NCI-H510A (cell line): ENCODE measurements at regions not wholly inside any gene's neighbourhood (a gene's known extent, or its start where the extent isn't known, plus 50 kb on each side); places are given as distances from the start of the nearest gene placed in this dataset.

ENCODE experiments used
- DNase-seq: peaks from one replicate; lab custom pipeline; 2025; lab: John Stamatoyannopoulos, UW

GRCh38 chr16:7014756-7015155, 317.9 kb upstream of the RBFOX1 start:
- DNase-seq = no peak

DNA sequence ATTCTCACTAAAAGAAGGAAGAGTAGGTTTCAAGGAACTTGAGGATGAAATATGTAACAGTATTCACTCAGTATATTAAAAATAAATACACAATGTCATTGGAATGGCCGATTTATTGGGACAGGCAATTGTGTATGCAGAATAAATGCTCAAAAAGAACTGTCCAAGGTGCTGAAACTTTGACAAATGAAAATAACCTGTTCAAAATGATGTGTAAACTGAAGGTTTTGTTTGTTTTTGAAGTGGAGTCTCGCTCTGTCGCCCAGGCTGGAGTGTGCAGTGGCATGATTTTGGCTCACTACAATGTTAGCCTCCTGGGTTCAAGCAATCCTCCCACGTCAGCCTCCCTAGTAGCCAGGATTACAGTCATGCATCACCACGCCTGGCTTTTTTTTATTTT, 318.7 kb upstream of the RBFOX1 start:
- DNase-seq = no peak

DNA sequence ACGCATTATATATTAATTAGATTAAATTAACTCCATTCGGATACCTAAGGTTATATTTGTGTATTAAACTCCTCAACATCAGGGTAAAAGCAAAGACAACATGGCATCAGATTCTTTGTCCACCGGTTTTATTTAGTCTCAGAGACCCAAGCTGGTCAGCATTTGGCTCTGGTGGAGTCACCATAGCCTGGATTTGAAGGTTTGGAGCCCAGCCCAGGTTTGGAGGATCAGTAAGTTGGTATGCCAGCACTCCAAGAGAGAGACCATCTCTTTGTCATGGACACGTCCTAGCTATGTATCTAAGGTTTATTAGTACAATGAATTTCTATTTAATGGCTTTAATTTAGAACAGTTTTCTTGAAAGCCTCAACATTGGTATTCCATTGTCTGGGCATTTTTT, 328.4 kb upstream of the RBFOX1 start:
- DNase-seq = no peak

DNA sequence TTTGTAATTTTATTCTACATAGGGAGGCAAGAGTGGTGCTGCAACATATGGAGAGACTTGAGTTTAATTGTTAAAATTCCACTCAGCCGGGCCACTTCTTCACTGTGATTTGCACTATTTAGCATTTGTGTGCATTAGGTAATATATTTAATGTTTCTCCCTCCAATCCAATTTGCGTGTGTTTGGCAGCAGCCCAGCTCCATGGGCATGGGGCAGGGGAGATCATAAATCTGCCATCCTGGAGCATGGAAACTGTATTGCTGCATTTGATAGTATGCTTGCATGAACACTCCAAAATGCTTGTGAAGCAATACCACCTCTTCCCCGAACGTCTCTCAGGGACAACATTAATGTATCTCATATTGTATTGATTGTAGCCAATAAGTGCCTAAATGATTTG, 339.1 kb upstream of the RBFOX1 start:
- DNase-seq = no peak

- no peak for DNase-seq
Observed at GRCh38 chr16:6988846-6989245, 343.8 kb upstream of the RBFOX1 start.

DNA sequence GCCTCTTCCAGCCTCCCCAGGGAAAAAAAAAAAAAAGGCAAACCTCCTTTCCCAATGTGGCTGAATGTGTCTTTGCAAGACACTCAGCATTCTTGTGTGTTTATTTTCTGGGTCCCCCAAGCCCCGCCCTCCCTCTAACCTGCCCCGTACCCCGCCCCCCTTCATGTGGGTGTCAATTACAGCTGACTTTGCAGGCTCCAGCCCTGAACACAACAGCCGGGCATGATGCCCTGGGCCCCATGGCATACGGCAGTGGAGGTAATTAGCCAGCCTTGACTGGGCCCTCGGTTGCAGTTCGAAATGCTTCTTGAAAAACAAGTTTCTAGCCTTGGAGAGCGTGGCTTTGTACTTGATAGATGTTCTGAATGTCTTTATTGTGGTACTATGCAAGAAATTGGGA, 354.7 kb upstream of the RBFOX1 start:
- DNase-seq = no peak

DNA sequence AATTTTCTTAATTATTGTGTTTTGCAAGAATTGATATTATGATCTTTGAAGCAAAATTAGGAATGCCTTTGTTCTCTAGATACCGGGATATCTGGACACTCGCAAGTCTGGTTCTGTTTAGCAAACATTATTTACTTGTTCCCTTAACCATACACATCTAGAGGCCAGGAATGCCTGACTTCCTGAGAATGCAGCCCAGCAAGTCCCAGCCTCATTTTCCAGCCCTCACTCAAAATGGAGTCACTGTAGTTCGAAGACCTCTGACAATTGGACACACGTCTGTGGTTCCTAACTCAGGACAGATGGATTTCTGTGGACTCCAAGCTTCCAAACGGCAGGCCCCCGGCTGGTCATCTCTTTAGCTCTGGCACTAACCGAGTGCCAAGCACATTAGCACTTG, 355.4 kb upstream of the RBFOX1 start:
- DNase-seq = no peak

GRCh38 chr16:6976716-6977115, 355.9 kb upstream of the RBFOX1 start:
- DNase-seq = no peak

DNA sequence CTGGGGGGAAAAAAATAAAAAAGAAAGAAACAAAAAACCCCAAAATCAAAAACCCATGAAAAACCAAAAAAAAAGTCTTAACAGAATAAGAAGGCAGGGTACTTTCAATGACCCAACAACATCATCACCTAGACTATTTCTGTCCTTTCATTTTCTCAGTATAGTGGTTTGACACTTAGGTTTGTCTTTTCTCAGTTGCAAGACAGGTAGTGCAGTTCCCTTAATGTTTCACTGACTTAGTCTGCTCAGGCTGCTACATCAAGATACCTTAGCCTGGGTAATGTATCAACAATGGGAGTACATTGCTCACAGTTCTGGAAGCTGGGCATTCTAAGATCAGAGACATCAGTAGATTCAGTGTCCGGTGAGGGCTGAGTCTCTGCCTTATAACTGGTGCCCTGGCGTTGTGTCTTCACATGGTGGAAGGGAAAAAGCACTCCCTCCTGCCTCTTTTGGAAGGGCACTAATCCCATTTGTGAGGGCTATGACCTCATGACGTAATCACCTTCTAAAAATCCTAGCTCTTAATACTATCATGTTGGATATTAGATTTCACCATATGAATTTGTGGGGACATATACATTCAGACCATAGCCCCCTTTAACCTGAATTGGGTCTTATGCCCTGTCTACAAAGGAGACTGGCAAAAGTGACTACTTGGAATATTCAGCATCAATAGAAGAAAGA, 362.3 kb upstream of the RBFOX1 start:
- DNase-seq = no peak

DNA sequence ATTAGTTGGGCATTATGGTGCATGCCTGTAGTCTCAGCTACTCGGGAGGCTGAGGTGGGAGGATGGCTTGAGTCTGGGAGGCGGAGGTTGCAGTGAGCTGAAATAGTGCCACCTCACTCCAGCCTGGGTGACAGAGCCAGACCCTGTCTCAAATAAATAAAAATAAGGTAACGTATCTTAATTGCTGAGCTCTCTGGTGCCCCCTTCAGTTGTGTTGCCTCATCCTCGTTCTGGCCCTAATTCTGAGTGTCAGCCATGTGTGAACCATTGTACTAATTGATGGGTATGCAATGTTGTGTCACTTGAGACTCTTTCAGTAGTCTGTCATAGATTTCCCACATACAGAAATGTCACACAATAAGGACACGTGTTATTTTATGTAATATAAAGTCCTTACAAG, 363.1 kb upstream of the RBFOX1 start:
- DNase-seq = no peak

DNA sequence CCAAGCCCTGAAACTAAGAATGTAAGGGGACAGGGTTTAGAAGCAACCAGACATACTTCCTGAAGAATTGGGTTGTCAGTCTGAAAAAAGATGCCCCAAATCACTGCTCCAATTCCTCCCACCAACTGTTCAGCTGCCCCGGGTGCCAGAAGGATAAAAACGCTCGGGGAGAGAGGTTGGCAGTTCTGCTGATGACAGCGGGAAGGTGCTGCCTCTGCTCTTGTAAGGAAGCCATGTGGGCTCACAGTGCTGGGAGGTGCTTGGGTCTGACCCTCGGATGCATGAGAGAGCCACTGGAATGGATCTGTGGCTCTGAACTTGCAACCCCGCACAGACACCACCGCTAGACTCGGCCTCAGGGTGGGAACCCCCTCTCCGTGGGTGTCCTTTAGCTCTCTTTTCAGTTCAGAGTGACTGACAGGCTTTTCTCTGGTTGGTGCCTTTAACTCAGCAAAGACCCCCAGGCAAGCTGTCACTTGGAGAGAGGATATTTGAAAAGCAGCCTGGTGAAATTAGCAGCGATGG, 364.8 kb upstream of the RBFOX1 start:
- no peak for DNase-seq

- DNase-seq = no peak
Observed at GRCh38 chr16:6966925-6967324, 365.7 kb upstream of the RBFOX1 start.

DNA sequence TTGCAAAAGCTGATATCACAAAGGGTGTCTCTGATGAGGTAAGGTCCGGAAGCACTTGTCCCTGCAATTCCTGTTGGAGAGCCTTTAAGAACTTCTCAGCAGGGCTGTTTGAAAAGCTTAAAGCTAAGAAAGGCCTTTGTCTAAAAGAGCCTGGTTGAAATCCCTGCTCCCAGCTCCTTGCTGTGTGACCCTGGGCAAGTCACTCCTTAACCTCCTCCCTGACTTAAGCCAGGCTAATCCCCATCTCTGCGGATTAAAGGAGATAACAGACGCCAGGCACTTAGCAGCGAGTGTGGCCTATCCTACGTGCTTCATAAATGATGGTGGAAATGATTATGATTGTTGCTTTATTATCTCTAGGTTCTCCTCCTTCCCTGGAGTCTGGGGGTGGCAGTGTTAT, 368.0 kb upstream of the RBFOX1 start:
- no peak for DNase-seq

DNA sequence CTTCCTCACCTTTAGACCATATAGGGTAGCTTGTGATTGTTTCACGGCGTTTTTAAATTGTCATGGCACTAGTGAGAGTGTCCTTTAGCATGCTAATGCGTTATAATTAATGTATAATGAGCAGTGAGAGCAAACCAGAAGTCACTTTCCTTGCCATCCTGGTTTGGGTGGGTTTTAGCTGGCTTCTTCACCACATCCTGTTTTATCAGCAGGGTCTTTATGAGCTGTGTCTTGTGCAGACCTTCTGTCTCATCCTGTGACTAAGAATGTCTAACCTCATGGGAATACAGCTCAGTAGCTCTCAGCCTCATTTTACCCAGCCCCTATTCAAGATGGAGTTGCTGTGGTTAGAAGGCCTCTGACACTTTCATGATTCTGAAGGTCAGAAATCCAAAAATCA, 370.9 kb upstream of the RBFOX1 start:
- DNase-seq = no peak

- DNase-seq = no peak
Observed at GRCh38 chr16:6958184-6958583, 374.5 kb upstream of the RBFOX1 start.

GRCh38 chr16:6957681-6958080, 375.0 kb upstream of the RBFOX1 start:
- no peak for DNase-seq

GRCh38 chr16:6956511-6956910, 376.1 kb upstream of the RBFOX1 start:
- no peak for DNase-seq

DNA sequence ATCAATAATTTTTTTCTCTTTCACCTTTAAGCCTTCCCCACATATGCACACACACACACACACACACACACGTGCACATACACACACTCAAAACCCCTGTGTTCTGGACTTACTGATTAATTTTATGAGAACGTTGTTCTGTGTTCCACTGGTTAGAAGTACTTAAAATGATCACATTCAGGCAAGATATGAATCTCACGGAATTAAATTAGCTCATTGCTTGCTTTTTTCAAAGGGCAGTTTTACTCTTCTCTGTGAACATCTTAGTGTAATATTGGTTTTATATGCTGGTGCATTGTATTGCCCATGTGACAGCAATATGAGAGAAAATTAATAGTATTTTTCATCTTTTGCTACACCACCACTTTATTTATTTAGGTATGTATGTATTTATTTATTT, 377.3 kb upstream of the RBFOX1 start:
- no peak for DNase-seq

- DNase-seq = no peak
Observed at GRCh38 chr16:6949240-6949639, 383.4 kb upstream of the RBFOX1 start.

- DNase-seq = no peak
Observed at GRCh38 chr16:6947291-6947690, 385.4 kb upstream of the RBFOX1 start.

DNA sequence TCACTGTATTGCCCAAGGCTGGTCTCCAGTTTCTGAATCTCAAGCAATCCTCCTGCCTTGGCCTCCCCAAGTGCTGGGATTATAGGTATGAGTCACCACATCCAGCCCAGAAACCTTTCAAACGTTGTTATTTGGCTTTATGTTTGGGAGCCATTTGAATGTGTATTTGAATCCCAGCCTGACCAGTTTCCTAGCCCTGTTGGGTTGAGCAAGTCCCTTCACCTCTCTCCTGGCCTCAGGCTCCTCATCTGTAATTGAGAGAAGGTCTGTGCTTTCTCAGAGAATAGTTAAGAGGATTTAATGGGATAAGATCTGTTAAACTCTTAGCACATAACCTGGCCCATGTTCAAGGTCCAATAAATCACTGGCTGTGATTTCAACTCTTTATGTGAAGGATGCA, 385.8 kb upstream of the RBFOX1 start:
- DNase-seq = no peak

GRCh38 chr16:6946106-6946505, 386.5 kb upstream of the RBFOX1 start:
- no peak for DNase-seq

DNA sequence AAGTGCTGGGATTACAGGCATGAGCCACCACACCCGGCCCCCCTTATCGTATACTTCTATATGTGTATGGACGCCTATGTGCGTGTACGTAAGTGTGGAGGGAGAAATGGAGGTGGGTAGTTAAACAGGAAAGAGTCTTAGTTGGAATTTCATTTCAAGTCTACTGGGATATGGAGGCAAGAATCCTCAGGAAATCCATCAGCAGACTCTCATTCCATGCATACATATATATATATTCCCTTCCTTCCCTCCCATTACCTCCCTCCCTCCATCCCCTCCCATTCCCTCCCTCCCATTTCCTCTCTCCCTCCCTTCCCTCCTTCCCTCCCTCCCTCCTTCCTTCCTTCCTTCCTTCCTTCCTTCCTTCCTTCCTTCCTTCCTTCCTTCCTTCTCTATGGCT, 391.7 kb upstream of the RBFOX1 start:
- no peak for DNase-seq

DNA sequence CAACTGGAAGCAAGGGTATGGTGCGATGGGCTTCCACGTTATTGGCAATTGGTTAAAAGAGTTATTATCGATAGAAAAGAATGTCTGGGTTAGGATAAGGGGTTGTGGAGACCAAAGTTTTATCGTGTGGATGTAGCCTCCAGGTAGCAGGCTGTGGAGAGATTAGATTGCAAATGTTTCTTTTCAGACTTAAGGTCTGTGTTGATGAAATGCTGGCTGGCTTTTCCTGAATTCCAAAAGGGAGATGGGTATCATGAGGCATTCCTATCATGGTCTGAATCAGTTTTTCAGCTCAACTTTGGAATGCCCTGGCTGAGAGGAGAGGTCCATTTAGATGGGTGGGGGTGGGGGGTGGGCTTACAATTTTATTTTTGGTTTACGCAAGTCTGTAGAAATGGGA, 395.0 kb upstream of the RBFOX1 start:
- DNase-seq = no peak
